Thyroid gland (tissue), 4 donors: ENCODE measurements at regions not wholly inside any gene's neighbourhood (a gene's known extent, or its start where the extent isn't known, plus 50 kb on each side); places are given as distances from the start of the nearest gene placed in this dataset.
A peak's percentile ranks its signal among the peaks of the same experiment; 100 is the strongest.

ENCODE experiments used
- DNase-seq, 2 donors: peaks; one replicate each; pipeline ENCODE4 v3.0.0-alpha.2; 2019
- H3K27ac ChIP-seq, 3 donors: fragments of 200-600 bp; sonication (generic); 1 replicate in 2 of 3; 2 replicates in 1 of 3; pipeline ENCODE4 v1.5.1; 2016 to 2019; ENCODE audit warnings: mild to moderate bottlenecking in 1 of 3, moderate library complexity in 1 of 3
- H3K27me3 ChIP-seq: fragments of 200-600 bp; sonication (generic); one replicate; pipeline ENCODE4 v1.5.1; 2019
- H3K36me3 ChIP-seq, 2 donors: fragments of 200-600 bp; sonication (generic); one replicate each; pipeline ENCODE4 v1.5.1; 2016 to 2019
- H3K4me1 ChIP-seq, 2 donors: fragments of 200-600 bp; sonication (generic); one replicate each; pipeline ENCODE4 v1.5.1; 2017 to 2019
- H3K4me3 ChIP-seq, 3 donors: fragments of 200-600 bp; sonication (generic); replicated peaks in 1 of 3; 1 replicate in 2 of 3; 2 replicates in 1 of 3; pipeline ENCODE4 v1.5.1; 2016; ENCODE audit warnings: mild to moderate bottlenecking in 1 of 3
- H3K9me3 ChIP-seq: fragments of 200-600 bp; sonication (generic); one replicate; pipeline ENCODE4 v1.5.1; 2017
- CTCF ChIP-seq, 6 experiments: fragments of 200-600 bp in 3 of 6; fragments of 450-650 bp in 3 of 6; sonication (generic) in 3 of 6; IDR thresholded peaks; one replicate each; pipeline ENCODE4 v1.5.1; 2016 to 2019; ENCODE audit warnings: antibody characterized with exemption in 6 of 6, mild to moderate bottlenecking in 2 of 6, inconsistent platforms in 1 of 6, moderate library complexity in 1 of 6
- POLR2A ChIP-seq, 2 donors: fragments of 450-650 bp; IDR thresholded peaks; one replicate each; pipeline ENCODE4 v1.6.1; 2017; ENCODE audit warnings: antibody characterized with exemption in 2 of 2, mild to moderate bottlenecking in 2 of 2, moderate library complexity in 1 of 2
- WGBS, 2 donors: methylation state at CpG; one replicate each; pipeline ENCODE4 v1.1.5; 2017; 5-methylcytosine and 5-hydroxymethylcytosine counted together
- intact Hi-C: fragments of 100-400 bp; cut with DNase I; formaldehyde crosslinking; loops from one replicate; pipeline ENCODE4 v1.15.1; 2023

DNA sequence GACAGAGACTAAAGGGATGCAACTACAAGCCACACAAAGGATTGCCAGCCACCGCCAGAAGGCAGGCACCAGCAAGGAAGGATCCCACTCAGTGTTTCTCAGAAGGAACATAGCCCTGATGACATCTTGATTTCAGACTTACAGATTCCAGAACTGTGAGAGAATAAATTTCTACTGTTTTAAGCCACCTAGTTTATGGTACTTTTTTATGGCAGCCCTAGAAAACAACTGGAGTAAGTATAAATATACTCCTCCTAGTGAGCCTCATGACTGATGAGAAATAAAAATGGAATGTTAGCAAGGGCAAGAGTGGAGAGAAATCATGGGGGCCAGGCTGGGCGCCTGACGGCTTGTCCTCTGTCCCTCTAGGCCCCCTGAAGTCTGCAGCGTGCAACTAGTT is 307.3 kb downstream of the PIK3R1 start:
- TF ChIP-seq CTCF (IDR thresholded peaks at IDR 0.05) (no peak), POLR2A (IDR thresholded peaks at IDR 0.05) (no peak)
- WGBS, 2 donors: 91 to 93% methylated on average over 4 of the region's 4 CpGs
- H3K9me3 ChIP-seq: no peaks in the 10 kb centered on the region
- no peak overlapping the region for H3K4me3 ChIP-seq
- no peak overlapping the region for H3K27ac ChIP-seq
- no peaks in the 10 kb centered on the region for H3K27me3 ChIP-seq
- no peaks in the 10 kb centered on the region for H3K36me3 ChIP-seq
- intact Hi-C loops: no loop called here
- no peaks in the 10 kb centered on the region for H3K4me1 ChIP-seq
- DNase-seq: no peak

- no peak overlapping the region for H3K4me3 ChIP-seq
- intact Hi-C loops: no loop called here
- peaks cover 8 to 9% of the 10 kb centered on the region in 2 donors for H3K4me1 ChIP-seq
- DNase-seq: no peak
- H3K36me3 ChIP-seq: no peaks in the 10 kb centered on the region
- H3K27ac ChIP-seq: no peak overlapping the region
- H3K27me3 ChIP-seq: no peaks in the 10 kb centered on the region
- WGBS, 2 donors: 77 to 96% methylated on average over 3 of the region's 3 CpGs
- no peak for TF ChIP-seq POLR2A (IDR thresholded peaks at IDR 0.05)
- no peak for TF ChIP-seq CTCF (IDR thresholded peaks at IDR 0.05)
- H3K9me3 ChIP-seq: no peaks in the 10 kb centered on the region
These were observed 313.3 kb downstream of the PIK3R1 start for GRCh38 chr5:68528821-68529273.

DNA sequence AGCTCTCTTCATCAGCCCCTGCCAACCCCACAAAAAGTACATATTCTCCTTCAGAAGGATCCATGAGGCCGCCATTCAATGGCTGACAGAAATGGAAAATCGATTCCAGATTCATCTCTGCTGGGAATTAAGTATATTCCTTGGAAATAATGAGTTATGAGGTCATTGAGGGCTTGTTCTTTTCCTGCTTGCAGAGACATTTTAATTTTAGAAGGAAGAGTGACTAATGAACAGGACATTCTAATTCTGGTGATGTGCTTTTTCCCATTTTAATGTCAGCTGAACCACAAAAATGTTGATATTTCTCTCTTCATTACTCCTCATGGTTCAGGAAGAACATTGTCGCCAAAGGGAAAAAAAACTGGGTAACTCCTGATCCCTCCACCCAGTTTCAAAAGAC is 314.0 kb downstream of the PIK3R1 start:
- H3K9me3 ChIP-seq: no peaks in the 10 kb centered on the region
- H3K27ac ChIP-seq: no peak overlapping the region
- no peaks in the 10 kb centered on the region for H3K27me3 ChIP-seq
- no peak overlapping the region for H3K4me3 ChIP-seq
- 58 to 83% methylated on average over 3 of the region's 3 CpGs for WGBS, 2 donors
- H3K36me3 ChIP-seq: no peaks in the 10 kb centered on the region
- TF ChIP-seq POLR2A (IDR thresholded peaks at IDR 0.05) (no peak), CTCF (IDR thresholded peaks at IDR 0.05) (no peak)
- intact Hi-C loops: no loop called here
- H3K4me1 ChIP-seq: peaks cover 13 to 15% of the 10 kb centered on the region in 2 donors
- DNase-seq: no peak

- Histone ChIP-seq H3K9me3 (no peaks in the 10 kb centered on the region), H3K36me3 (no peaks in the 10 kb centered on the region), H3K4me3 (no peak overlapping the region), H3K27me3 (no peaks in the 10 kb centered on the region), H3K27ac (no peak overlapping the region), H3K4me1 (peaks cover 20 to 22% of the 10 kb centered on the region in 2 donors)
- intact Hi-C loops: no loop called here
- TF ChIP-seq POLR2A (IDR thresholded peaks at IDR 0.05): no peak
- TF ChIP-seq CTCF (IDR thresholded peaks at IDR 0.05): no peak
- 90 to 91% methylated on average over 4 of the region's 4 CpGs for WGBS, 2 donors
- no peak for DNase-seq
These were observed 316.4 kb downstream of the PIK3R1 start for GRCh38 chr5:68531970-68532369.

DNA sequence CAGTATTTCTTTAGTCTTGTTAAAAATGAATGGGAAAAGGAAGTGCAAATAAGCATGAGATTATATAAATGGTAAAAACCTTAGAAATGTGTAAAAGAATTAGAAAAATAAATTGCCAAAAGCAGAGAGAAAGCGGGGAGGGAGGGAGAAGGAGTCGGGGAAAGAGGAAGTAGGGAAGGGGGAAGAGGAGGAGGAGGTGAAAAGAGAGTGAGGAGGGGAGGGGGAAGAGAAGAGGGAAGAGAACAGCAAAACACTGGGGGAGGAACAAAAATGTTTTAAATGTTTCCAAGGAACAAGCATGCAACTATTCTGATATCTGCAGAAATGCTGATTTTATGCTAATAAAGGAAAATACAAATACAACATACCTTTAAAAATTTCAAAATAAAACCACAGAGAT is 317.5 kb downstream of the PIK3R1 start:
- no peak for DNase-seq
- intact Hi-C loops: no loop called here
- no peaks in the 10 kb centered on the region for H3K9me3 ChIP-seq
- 69 to 74% methylated on average over 2 of the region's 2 CpGs for WGBS, 2 donors
- no peaks in the 10 kb centered on the region for H3K36me3 ChIP-seq
- no peak overlapping the region for H3K4me3 ChIP-seq
- peaks cover 20 to 22% of the 10 kb centered on the region in 2 donors for H3K4me1 ChIP-seq
- TF ChIP-seq POLR2A (IDR thresholded peaks at IDR 0.05) (no peak), CTCF (IDR thresholded peaks at IDR 0.05) (no peak)
- H3K27me3 ChIP-seq: no peaks in the 10 kb centered on the region
- H3K27ac ChIP-seq: peak overlapping the region; percentile 82 to 94 (median 90)
